Common myeloid progenitor, CD34-positive (primary cell): ENCODE measurements at regions not wholly inside any gene's neighbourhood (a gene's known extent, or its start where the extent isn't known, plus 50 kb on each side); places are given as distances from the start of the nearest gene placed in this dataset.

Experiments
- CTCF ChIA-PET: fragments of 350-600 bp; sonication (Branson Sonifier 250); formaldehyde crosslinking; loops from one replicate; lab custom pipeline; 2021; ENCODE audit warnings: antibody characterized with exemption; lab: Charles Lee
- POLR2A ChIA-PET: fragments of 350-600 bp; sonication (Branson Sonifier 250); formaldehyde crosslinking; loops from one replicate; lab custom pipeline; 2021; ENCODE audit warnings: antibody characterized with exemption; lab: Charles Lee
- DNase-seq, 3 donors: peaks; one replicate each; pipeline versions ENCODE4 v3.0.0 to v3.0.0-alpha.2; 2013
- H3K27ac ChIP-seq, 2 experiments: 1 replicate in 1 of 2; 2 replicates in 1 of 2; pipeline ENCODE4 v1.7.0; 2013; ENCODE audit warnings: inconsistent platforms in 2 of 2, low read length in 2 of 2, mild to moderate bottlenecking in 2 of 2, low read depth in 1 of 2, moderate library complexity in 1 of 2; ENCODE audit not compliant: severe bottlenecking in 2 of 2, insufficient read depth in 1 of 2, poor library complexity in 1 of 2
- H3K27me3 ChIP-seq, 5 experiments: replicated peaks in 2 of 5; 1 replicate in 3 of 5; 2 replicates in 2 of 5; pipeline versions ENCODE4 v1.6.1 to v1.7.0; 2013; ENCODE audit warnings: low read length in 4 of 5, mild to moderate bottlenecking in 2 of 5, moderate library complexity in 2 of 5, inconsistent platforms in 1 of 5; ENCODE audit not compliant: insufficient read depth in 5 of 5, control insufficient read depth in 4 of 5
- H3K36me3 ChIP-seq, 4 experiments: 1 replicate in 2 of 4; 2 replicates in 2 of 4; pipeline versions ENCODE4 v1.6.1 to v1.7.0; 2013; ENCODE audit warnings: low read length in 3 of 4, control low read depth in 1 of 4, mild to moderate bottlenecking in 1 of 4; ENCODE audit not compliant: control insufficient read depth in 4 of 4, insufficient read depth in 4 of 4
- H3K4me1 ChIP-seq, 4 experiments: 1 replicate in 3 of 4; 2 replicates in 1 of 4; pipeline versions ENCODE4 v1.6.1 to v1.7.1; 2013; ENCODE audit warnings: low read length in 3 of 4, mild to moderate bottlenecking in 3 of 4, control low read depth in 1 of 4, inconsistent platforms in 1 of 4, moderate library complexity in 1 of 4; ENCODE audit not compliant: control insufficient read depth in 4 of 4, insufficient read depth in 4 of 4; ENCODE audit errors: control extremely low read depth in 1 of 4
- H3K4me3 ChIP-seq, 7 experiments: 1 replicate in 4 of 7; 2 replicates in 3 of 7; pipeline versions ENCODE4 v1.5.1 to v1.7.0; 2013; ENCODE audit warnings: mild to moderate bottlenecking in 7 of 7, low read length in 6 of 7, moderate library complexity in 6 of 7, inconsistent platforms in 2 of 7, low read depth in 2 of 7, control low read depth in 1 of 7; ENCODE audit not compliant: insufficient read depth in 4 of 7, control insufficient read depth in 1 of 7; ENCODE audit errors: extremely low read depth in 1 of 7
- H3K9me3 ChIP-seq, 5 experiments: 1 replicate in 4 of 5; 2 replicates in 1 of 5; pipeline versions ENCODE4 v1.6.1 to v1.7.1; 2013; ENCODE audit warnings: low read length in 4 of 5, mild to moderate bottlenecking in 2 of 5, inconsistent platforms in 1 of 5, low read depth in 1 of 5, moderate library complexity in 1 of 5; ENCODE audit not compliant: control insufficient read depth in 4 of 5, insufficient read depth in 2 of 5; ENCODE audit errors: control extremely low read depth in 1 of 5
- WGBS: methylation state at CpG from one replicate; pipeline ENCODE4 v1.1.5; 2013; ENCODE audit not compliant: insufficient coverage; 5-methylcytosine and 5-hydroxymethylcytosine counted together

- no peak for DNase-seq
- no peak overlapping the region for H3K4me3 ChIP-seq
- ChIA-PET POLR2A (no interaction called here), CTCF (no interaction called here)
- no peak overlapping the region for H3K27ac ChIP-seq
- H3K36me3 ChIP-seq, result no peaks in the 10 kb centered on the region
- no peaks in the 10 kb centered on the region for H3K4me1 ChIP-seq
- H3K27me3 ChIP-seq, result peaks cover 0 to 51% (median 10%) of the 10 kb centered on the region in 5 experiments
- H3K9me3 ChIP-seq, result peaks cover 0 to 5% (median 0%) of the 10 kb centered on the region in 5 experiments
- 92% methylated on average over 5 of the region's 5 CpGs for WGBS
Measured at GRCh38 chr16:54424043-54424451, 137.5 kb upstream of the IRX3 start.

GRCh38 chr16:54422569-54422978, 136.0 kb upstream of the IRX3 start:
- POLR2A ChIA-PET, result no interaction called here

GRCh38 chr16:54422159-54422558, 135.6 kb upstream of the IRX3 start:
- no peak for DNase-seq
- 94% methylated on average over 2 of the region's 3 CpGs for WGBS
- H3K4me3 ChIP-seq, result no peak overlapping the region
- H3K27me3 ChIP-seq, result peaks cover 0 to 39% (median 7%) of the 10 kb centered on the region in 5 experiments
- H3K9me3 ChIP-seq, result peaks cover 0 to 3% (median 0%) of the 10 kb centered on the region in 5 experiments
- ChIA-PET POLR2A (no interaction called here), CTCF (interaction anchor here (0.8 kb wide), 1 partner anchor 142 kb away, joined by 3 read pairs; no protein-coding TSS in a partner anchor)
- no peaks in the 10 kb centered on the region for H3K4me1 ChIP-seq
- no peaks in the 10 kb centered on the region for H3K36me3 ChIP-seq
- no peak overlapping the region for H3K27ac ChIP-seq

More at GRCh38 chr16:54422569-54422978, 136.0 kb upstream of the IRX3 start:
- peaks cover 0 to 42% (median 7%) of the 10 kb centered on the region in 5 experiments for H3K27me3 ChIP-seq
- H3K27ac ChIP-seq, result no peak overlapping the region
- peaks cover 0 to 3% (median 0%) of the 10 kb centered on the region in 5 experiments for H3K9me3 ChIP-seq
- H3K4me3 ChIP-seq, result no peak overlapping the region
- WGBS, result 94% methylated on average over 2 of the region's 2 CpGs
- no peaks in the 10 kb centered on the region for H3K36me3 ChIP-seq
- H3K4me1 ChIP-seq, result no peaks in the 10 kb centered on the region
- CTCF ChIA-PET, result interaction anchor here (0.7 to 0.8 kb wide), 2 partner anchors 142 to 1542 kb away, joined by 3 read pairs; no protein-coding TSS in a partner anchor
- DNase-seq, result no peak

- POLR2A ChIA-PET, result interaction anchor here (0.6 kb wide), 1 partner anchor 485 kb away, joined by 5 read pairs; no protein-coding TSS in a partner anchor
- CTCF ChIA-PET, result no interaction called here
- DNase-seq, result no peak
- 100% methylated on average over 1 of the region's 1 CpG for WGBS
- Histone ChIP-seq H3K27me3 (peaks cover 0 to 30% (median 7%) of the 10 kb centered on the region in 5 experiments), H3K27ac (no peak overlapping the region), H3K36me3 (no peaks in the 10 kb centered on the region), H3K4me3 (no peak overlapping the region), H3K4me1 (no peaks in the 10 kb centered on the region), H3K9me3 (peaks cover 0 to 3% (median 0%) of the 10 kb centered on the region in 5 experiments)
Measured at GRCh38 chr16:54421220-54421619, 134.6 kb upstream of the IRX3 start.

DNA sequence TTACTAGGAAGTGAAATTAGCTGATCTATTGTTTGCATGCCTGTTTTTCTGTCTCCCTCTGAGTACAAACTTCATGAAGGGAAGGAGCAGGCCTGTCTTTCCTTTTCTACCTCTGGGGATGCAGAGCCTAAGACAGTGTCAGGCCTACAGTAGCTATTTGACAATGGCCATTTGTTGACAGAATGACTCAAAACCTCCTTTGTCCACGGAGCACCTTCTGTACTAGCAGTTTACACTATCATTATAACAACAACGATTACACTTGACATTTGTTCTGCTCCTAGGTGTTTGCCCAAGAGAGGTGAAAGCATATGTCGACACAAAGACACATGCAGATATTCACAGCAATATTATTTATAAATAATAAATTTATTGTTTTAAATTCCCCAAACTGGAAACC, 132.3 kb upstream of the IRX3 start:
- ChIA-PET POLR2A (no interaction called here), CTCF (no interaction called here)
- Histone ChIP-seq H3K4me3 (no peak overlapping the region), H3K4me1 (no peaks in the 10 kb centered on the region), H3K27ac (no peak overlapping the region), H3K27me3 (peaks cover 0 to 25% (median 2%) of the 10 kb centered on the region in 5 experiments), H3K9me3 (peaks cover 0 to 3% (median 0%) of the 10 kb centered on the region in 5 experiments), H3K36me3 (no peaks in the 10 kb centered on the region)
- no CpG with 5 or more reads among the region's 3 CpGs for WGBS
- no peak for DNase-seq

GRCh38 chr16:54417384-54417783, 130.8 kb upstream of the IRX3 start:
- Histone ChIP-seq H3K27me3 (peaks cover 3 to 36% (median 5%) of the 10 kb centered on the region in 5 experiments), H3K4me3 (no peak overlapping the region), H3K9me3 (peaks cover 0 to 3% (median 0%) of the 10 kb centered on the region in 5 experiments), H3K4me1 (no peaks in the 10 kb centered on the region), H3K36me3 (no peaks in the 10 kb centered on the region), H3K27ac (no peak overlapping the region)
- ChIA-PET CTCF (no interaction called here), POLR2A (no interaction called here)
- no CpG with 5 or more reads among the region's 2 CpGs for WGBS
- DNase-seq, result no peak

GRCh38 chr16:54414671-54415070, 128.1 kb upstream of the IRX3 start:
- ChIA-PET POLR2A (no interaction called here), CTCF (no interaction called here)
- H3K36me3 ChIP-seq, result no peaks in the 10 kb centered on the region
- no peak overlapping the region for H3K27ac ChIP-seq
- H3K27me3 ChIP-seq, result peaks cover 5 to 53% (median 11%) of the 10 kb centered on the region in 5 experiments
- H3K9me3 ChIP-seq, result peaks cover 0 to 3% (median 0%) of the 10 kb centered on the region in 5 experiments
- WGBS, result 91% methylated on average over 6 of the region's 7 CpGs
- no peak overlapping the region for H3K4me3 ChIP-seq
- no peak for DNase-seq
- peaks cover 0 to 11% (median 8%) of the 10 kb centered on the region in 4 experiments for H3K4me1 ChIP-seq
